ENCODE measurements at regions not wholly inside any gene's neighbourhood (a gene's known extent, or its start where the extent isn't known, plus 50 kb on each side); places are given as distances from the start of the nearest gene placed in this dataset.

DNA sequence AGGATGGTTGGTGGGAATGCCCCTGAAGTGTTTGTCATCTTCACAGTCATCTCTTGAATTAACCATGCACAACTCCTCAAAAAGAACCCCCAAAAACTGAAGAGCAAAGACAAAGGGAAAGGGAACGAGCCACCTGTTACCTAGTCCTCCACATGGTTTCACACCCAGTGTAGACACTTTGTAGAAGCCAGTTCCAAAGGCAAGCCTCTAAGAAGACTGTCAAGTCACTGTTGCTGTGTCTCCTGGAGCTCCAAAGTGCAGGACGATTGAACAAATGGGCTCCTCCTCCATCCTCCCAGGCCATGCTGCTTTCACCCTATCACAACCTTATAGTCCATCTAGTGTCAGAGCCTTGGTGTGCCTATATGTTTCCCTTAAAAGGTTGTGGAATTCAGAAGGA is 277.6 kb upstream of the PRDM1 start:
- no peak for DNase-seq

- DNase-seq: no peak
These were observed 278.2 kb upstream of the PRDM1 start for GRCh38 chr6:105807905-105808304.

- no peak for DNase-seq
These were observed 279.6 kb upstream of the PRDM1 start for GRCh38 chr6:105806486-105806920.

- DNase-seq: peak; percentile 91
These were observed 280.6 kb upstream of the PRDM1 start for GRCh38 chr6:105805501-105806023.

GRCh38 chr6:105804424-105804823 is 281.7 kb upstream of the PRDM1 start:
- DNase-seq: peak; percentile 46

DNA sequence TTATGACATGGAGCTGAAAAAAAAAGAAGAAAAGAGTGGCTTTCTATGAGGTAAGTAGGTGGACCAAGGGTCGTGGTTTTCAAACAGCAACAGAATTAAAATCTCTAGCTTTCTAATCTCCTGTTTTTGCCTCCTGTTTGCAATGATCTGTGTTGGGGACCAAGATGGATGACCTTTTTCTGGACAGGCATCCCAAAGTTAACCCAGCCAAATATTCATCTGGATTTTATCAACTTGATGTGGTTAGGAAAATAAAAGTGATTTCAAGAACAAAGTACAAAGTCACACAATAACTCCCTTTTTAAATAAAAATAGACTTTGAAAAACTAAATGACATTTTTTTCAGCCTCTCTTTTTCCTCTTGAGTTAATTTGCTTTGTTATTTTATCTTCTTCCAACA is 282.1 kb upstream of the PRDM1 start:
- DNase-seq: no peak

- DNase-seq: peak; percentile 51
These were observed 282.7 kb upstream of the PRDM1 start for GRCh38 chr6:105803442-105803841.

GRCh38 chr6:105802703-105803102 is 283.4 kb upstream of the PRDM1 start:
- DNase-seq: no peak

DNA sequence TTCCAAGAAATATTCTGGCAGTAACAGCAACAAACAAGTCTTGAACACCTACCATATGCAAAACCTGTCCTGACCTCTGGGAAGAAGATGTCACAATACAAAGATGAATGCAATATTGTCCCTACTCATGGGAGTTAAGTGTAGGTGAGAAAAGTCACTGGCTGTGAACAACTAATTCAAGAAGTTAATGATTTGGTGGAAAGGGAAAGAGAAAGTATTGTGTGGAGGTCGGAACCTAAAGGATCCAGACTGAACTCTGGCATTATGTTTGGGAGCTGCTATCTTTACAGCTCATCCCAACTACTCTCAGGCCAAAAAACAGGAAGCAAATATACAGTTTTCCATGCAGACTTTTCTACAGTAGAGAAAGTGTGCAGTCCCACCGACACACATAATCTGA is 285.3 kb upstream of the PRDM1 start:
- peak; percentile 43 for DNase-seq

- no peak for DNase-seq
These were observed 285.7 kb upstream of the PRDM1 start for GRCh38 chr6:105800398-105800797.

DNA sequence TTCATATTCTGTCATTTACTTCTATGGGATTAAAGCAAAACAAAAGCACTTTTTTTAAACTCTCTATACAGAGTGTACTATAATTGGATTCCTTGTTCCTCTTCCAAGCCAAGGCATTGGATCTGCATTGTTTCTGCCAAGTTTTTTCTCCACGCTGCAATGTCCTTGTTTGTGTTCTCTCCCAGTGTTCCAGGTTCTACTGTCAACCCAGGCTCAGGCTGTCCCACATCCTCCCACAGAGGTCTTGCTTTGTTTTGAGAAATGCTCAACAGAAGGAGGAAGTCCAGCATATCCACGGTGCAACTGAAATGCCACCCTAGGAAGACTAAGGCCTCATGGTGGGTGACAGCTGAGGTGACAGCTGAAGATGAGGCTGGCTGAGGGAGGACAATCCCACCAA is 287.1 kb upstream of the PRDM1 start:
- peak; percentile 56 for DNase-seq

- peak; percentile 85 for DNase-seq
These were observed 288.1 kb upstream of the PRDM1 start for GRCh38 chr6:105797983-105798453.

DNA sequence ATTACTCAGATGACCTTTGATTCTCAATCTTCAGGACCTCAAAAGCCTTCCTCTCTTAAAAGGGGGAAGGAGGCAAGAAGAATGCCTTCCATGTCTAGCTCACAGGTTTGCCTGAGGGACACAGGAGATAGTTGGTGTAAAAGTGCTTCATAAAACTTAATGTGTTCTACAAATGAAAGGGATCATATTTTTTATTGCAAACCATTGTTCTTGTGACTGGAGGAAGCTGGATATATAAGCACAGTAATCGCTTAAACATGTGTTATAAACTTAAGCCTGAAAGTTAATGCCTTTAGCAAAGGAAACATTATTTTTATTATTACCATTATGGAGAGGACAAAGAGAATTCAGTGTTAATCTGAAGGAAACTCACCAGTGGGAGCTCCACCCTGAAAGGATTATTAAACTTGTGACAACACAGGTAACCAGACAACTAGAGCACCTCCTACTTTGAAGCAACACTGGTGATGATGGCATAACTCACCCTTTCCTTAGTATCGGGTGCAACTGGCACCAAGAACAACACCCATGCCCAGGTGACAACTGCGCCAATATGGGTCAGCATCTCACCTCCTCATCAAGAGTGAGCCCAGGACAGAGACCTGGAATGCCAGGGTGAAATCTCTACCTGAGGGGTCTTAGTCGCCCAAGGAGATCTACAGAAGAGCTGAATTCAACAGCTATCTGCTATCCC is 288.7 kb upstream of the PRDM1 start:
- DNase-seq: peak; percentile 40

DNA sequence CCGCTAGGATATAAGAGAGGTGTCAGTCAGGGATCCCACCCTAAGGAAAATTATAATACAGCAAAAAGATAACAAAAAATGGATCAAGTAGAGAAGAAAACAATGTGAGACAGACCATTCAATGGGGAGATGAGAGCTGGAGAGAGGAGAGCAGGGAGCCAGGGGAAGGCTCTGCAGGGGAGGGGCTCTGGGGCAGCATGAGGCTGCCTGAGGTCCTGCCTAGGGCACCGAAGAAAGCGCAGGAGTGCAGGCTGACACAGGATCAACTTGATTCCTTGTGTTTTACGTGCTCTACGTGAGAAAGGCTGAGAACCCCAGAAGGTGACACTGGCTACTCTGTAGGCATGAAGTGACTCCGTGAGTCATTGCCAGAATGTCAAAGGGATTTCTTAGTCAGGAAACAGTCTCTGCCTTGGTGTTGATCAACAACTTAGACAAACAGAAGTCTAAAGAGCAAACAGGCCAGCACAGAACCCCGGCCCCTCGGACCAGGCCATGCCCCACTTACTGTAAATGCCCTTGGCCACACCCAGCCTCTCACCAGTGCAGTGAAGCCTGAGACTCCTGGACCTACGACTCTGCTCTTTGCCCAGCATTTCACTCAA is 290.1 kb upstream of the PRDM1 start:
- peak; percentile 89 for DNase-seq

- no peak for DNase-seq
These were observed 290.8 kb upstream of the PRDM1 start for GRCh38 chr6:105795366-105795765.

- DNase-seq: peak; percentile 79
These were observed 291.3 kb upstream of the PRDM1 start for GRCh38 chr6:105794870-105795269.

- DNase-seq: peak; percentile 88
These were observed 291.9 kb upstream of the PRDM1 start for GRCh38 chr6:105794239-105794638.

GRCh38 chr6:105793130-105793529 is 293.0 kb upstream of the PRDM1 start:
- DNase-seq: peak; percentile 88

GRCh38 chr6:105791583-105792318 is 294.4 kb upstream of the PRDM1 start:
- DNase-seq: peak; percentile 94

GRCh38 chr6:105791179-105791578 is 295.0 kb upstream of the PRDM1 start:
- DNase-seq: no peak

DNA sequence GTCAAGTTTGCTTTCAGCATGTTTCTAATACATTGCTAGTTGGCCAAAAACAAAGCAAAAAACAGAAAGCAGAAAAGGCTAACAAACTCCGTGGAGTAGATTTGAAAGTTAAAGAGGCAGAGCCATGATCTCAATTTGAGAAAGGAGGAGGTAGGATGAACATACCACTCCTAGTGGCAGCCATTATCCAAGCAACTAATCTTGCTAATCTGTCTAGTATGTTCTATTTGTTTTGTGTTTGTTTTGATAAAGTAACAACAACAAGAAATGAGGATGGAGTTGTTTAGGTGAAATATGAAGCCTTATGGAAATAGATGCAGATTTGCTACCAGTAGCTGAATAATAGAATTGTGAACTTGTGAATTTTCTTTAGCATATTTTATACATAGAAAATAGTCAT is 295.5 kb upstream of the PRDM1 start:
- DNase-seq: no peak

GRCh38 chr6:105789935-105790334 is 296.2 kb upstream of the PRDM1 start:
- no peak for DNase-seq

GRCh38 chr6:105787747-105788146 is 298.4 kb upstream of the PRDM1 start:
- no peak for DNase-seq

Data from suppressor macrophage treated with lipopolysaccharide for 4 hours (primary cell).